Ascending aorta (tissue), 2 donors: ENCODE measurements at regions not wholly inside any gene's neighbourhood (a gene's known extent, or its start where the extent isn't known, plus 50 kb on each side); places are given as distances from the start of the nearest gene placed in this dataset.
"Not testable (repeated sequence)": the region's sequence is repeated elsewhere in the genome, so short reads cannot be mapped to it uniquely, and the experiment has no call there.

Experiments used
- DNase-seq, 2 donors: peaks; one replicate each; pipeline ENCODE4 v3.0.0-alpha.2; 2019; ENCODE audit warnings: low spot score in 2 of 2
- H3K27ac ChIP-seq, 2 donors: fragments of 200-600 bp; sonication (generic); one replicate each; pipeline ENCODE4 v1.5.1; 2016 to 2017; ENCODE audit warnings: mild to moderate bottlenecking in 1 of 2
- H3K27me3 ChIP-seq: fragments of 200-600 bp; sonication (generic); one replicate; pipeline ENCODE4 v1.5.1; 2017
- H3K36me3 ChIP-seq, 2 donors: fragments of 200-600 bp; sonication (generic); one replicate each; pipeline ENCODE4 v1.5.1; 2016
- H3K4me1 ChIP-seq, 2 donors: fragments of 200-600 bp; sonication (generic); one replicate each; pipeline ENCODE4 v1.5.1; 2016 to 2017; ENCODE audit warnings: mild to moderate bottlenecking in 1 of 2
- H3K4me3 ChIP-seq, 2 donors: fragments of 200-600 bp; sonication (generic); one replicate each; pipeline ENCODE4 v1.5.1; 2016 to 2017; ENCODE audit warnings: mild to moderate bottlenecking in 1 of 2
- H3K9me3 ChIP-seq, 2 donors: fragments of 200-600 bp; sonication (generic); one replicate each; pipeline ENCODE4 v1.5.1; 2016
- intact Hi-C: fragments of 100-400 bp; cut with DNase I; formaldehyde crosslinking; loops from one replicate; pipeline ENCODE4 v1.15.1; 2023
- TF ChIP-seq, protein P1 (sequence below), 3 experiments: fragments of 200-600 bp in 2 of 3; fragments of 450-650 bp in 1 of 3; sonication (generic) in 2 of 3; IDR thresholded peaks; one replicate each; pipeline ENCODE4 v1.5.1; 2016 to 2019; ENCODE audit warnings: antibody characterized with exemption in 3 of 3, mild to moderate bottlenecking in 1 of 3, moderate library complexity in 1 of 3

- Histone ChIP-seq H3K9me3 (no peaks in the 10 kb centered on the region), H3K27me3 (no peaks in the 10 kb centered on the region), H3K4me1 (no peaks in the 10 kb centered on the region), H3K27ac (no peak overlapping the region), H3K4me3 (no peak overlapping the region), H3K36me3 (no peaks in the 10 kb centered on the region)
- DNase-seq, result no peak
- intact Hi-C loops, result no loop called here
- TF ChIP-seq, protein P1, sequence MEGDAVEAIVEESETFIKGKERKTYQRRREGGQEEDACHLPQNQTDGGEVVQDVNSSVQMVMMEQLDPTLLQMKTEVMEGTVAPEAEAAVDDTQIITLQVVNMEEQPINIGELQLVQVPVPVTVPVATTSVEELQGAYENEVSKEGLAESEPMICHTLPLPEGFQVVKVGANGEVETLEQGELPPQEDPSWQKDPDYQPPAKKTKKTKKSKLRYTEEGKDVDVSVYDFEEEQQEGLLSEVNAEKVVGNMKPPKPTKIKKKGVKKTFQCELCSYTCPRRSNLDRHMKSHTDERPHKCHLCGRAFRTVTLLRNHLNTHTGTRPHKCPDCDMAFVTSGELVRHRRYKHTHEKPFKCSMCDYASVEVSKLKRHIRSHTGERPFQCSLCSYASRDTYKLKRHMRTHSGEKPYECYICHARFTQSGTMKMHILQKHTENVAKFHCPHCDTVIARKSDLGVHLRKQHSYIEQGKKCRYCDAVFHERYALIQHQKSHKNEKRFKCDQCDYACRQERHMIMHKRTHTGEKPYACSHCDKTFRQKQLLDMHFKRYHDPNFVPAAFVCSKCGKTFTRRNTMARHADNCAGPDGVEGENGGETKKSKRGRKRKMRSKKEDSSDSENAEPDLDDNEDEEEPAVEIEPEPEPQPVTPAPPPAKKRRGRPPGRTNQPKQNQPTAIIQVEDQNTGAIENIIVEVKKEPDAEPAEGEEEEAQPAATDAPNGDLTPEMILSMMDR (IDR thresholded peaks at IDR 0.05), result no peak
Measured at GRCh38 chr3:61464518-61465140, 96.7 kb upstream of the PTPRG start.

GRCh38 chr3:61466357-61466756, 95.0 kb upstream of the PTPRG start:
- no peaks in the 10 kb centered on the region for H3K9me3 ChIP-seq
- no peaks in the 10 kb centered on the region for H3K27me3 ChIP-seq
- H3K36me3 ChIP-seq, result no peaks in the 10 kb centered on the region
- intact Hi-C loops, result no loop called here
- TF ChIP-seq, protein P1 (IDR thresholded peaks at IDR 0.05), result no peak
- no peak overlapping the region for H3K4me3 ChIP-seq
- no peak for DNase-seq
- no peaks in the 10 kb centered on the region for H3K4me1 ChIP-seq
- H3K27ac ChIP-seq, result no peak overlapping the region

DNA sequence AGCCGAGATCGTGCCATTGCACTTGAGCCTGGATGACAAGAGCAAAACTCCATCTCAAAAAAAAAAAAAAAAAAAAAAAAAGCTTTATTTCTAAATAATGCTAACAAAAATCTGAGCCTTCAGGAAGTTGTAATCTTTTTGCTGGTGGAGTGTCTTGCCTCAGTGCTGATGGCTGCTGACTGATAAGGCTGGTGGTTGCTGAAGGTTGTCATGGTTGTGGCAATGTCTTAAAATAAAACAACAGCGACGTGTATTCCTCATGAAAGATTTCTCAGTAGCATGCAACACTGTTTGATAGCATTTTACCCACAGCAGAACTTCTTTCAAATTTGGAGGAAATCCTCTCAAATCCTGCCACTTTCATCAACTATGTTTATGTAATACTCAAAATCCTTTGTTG, 77.4 kb upstream of the PTPRG start:
- Histone ChIP-seq H3K27me3 (no peaks in the 10 kb centered on the region), H3K4me3 (no peak overlapping the region), H3K9me3 (no peaks in the 10 kb centered on the region), H3K36me3 (no peaks in the 10 kb centered on the region), H3K4me1 (no peaks in the 10 kb centered on the region), H3K27ac (no peak overlapping the region)
- TF ChIP-seq, protein P1 (IDR thresholded peaks at IDR 0.05), result no peak
- no peak for DNase-seq
- intact Hi-C loops, result no loop called here

DNA sequence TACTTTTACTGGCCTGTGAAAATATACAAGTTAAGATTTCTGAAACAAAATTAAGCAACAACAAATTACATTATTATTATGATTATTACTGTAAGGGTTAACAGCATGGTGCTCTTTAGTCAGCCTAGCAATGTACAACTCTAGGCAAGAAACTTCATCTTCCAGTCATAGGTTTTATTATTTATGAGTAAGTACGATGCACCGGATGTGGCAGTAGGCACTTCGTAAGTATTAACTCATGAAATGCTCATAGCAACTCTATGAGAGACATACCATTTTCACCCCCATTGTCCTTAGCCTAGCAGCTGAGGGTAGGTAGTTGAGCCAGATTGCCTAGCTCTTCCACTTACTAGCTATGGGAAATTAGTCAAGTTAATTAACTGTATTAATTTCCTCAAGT, 68.0 kb upstream of the PTPRG start:
- H3K4me1 ChIP-seq, result no peaks in the 10 kb centered on the region
- intact Hi-C loops, result no loop called here
- H3K36me3 ChIP-seq, result no peaks in the 10 kb centered on the region
- no peak overlapping the region for H3K4me3 ChIP-seq
- no peak for DNase-seq
- no peaks in the 10 kb centered on the region for H3K9me3 ChIP-seq
- TF ChIP-seq, protein P1 (IDR thresholded peaks at IDR 0.05), result no peak
- H3K27ac ChIP-seq, result no peak overlapping the region
- H3K27me3 ChIP-seq, result no peaks in the 10 kb centered on the region

GRCh38 chr3:61494309-61494708, 67.1 kb upstream of the PTPRG start:
- H3K27me3 ChIP-seq, H3K36me3 ChIP-seq, H3K4me3 ChIP-seq, DNase-seq, intact Hi-C loops, H3K4me1 ChIP-seq, H3K27ac ChIP-seq, H3K9me3 ChIP-seq: not testable (repeated sequence)

DNA sequence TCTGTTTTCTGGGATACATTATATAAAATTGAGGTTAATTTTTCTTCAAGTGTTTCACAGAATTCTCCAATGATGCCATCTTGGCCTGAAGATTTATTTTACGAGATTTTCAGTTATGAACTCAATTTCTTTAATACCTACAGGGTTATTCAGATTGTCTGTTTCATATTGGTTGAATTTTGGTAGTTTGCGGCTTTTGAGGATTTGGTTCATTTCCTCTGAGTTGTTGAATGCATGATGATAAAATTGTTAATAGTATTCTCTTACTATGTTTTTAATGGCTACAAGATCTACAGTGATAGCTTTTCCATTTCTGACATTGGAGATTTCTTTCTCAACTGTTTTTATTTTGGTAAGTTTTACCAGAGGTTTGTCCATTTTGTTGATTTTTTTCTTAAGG, 63.9 kb upstream of the PTPRG start:
- Histone ChIP-seq H3K27ac (no peak overlapping the region), H3K4me1 (no peaks in the 10 kb centered on the region), H3K9me3 (peaks cover 4 to 16% of the 10 kb centered on the region in 2 donors), H3K4me3 (no peak overlapping the region), H3K36me3 (no peaks in the 10 kb centered on the region), H3K27me3 (no peaks in the 10 kb centered on the region)
- no peak for DNase-seq
- TF ChIP-seq, protein P1 (IDR thresholded peaks at IDR 0.05), result no peak
- intact Hi-C loops, result no loop called here
